ENCODE measurements at regions not wholly inside any gene's neighbourhood (a gene's known extent, or its start where the extent isn't known, plus 50 kb on each side); places are given as distances from the start of the nearest gene placed in this dataset.

- no peak overlapping the region for H3K27ac ChIP-seq (ENCODE audit: low read depth in 2 of 2, low read length in 2 of 2)
- no peak for TF ChIP-seq CTCF (IDR thresholded peaks at IDR 0.05; ENCODE audit: borderline replicate concordance, extremely low read depth, insufficient read depth)
- FAIRE-seq (no peak), DNase-seq (peak in 1 of 5 donors; percentile 22)
- no peak overlapping the region for H3K4me3 ChIP-seq (ENCODE audit: low read length in 3 of 3)
- intact Hi-C loops (cut with DNase I), result no loop called here
- no peaks in the 10 kb centered on the region for H3K9me3 ChIP-seq (ENCODE audit: control insufficient read depth in 2 of 3, insufficient read depth in 1 of 3, low read length in 3 of 3)
- H3K9ac ChIP-seq (ENCODE audit: low read length in 3 of 3), result no peak overlapping the region
- H3K4me1 ChIP-seq (ENCODE audit: control insufficient read depth in 2 of 3, insufficient read depth in 2 of 3, low read depth in 1 of 3, low read length in 3 of 3), result no peaks in the 10 kb centered on the region
- no peaks in the 10 kb centered on the region for H3K36me3 ChIP-seq (ENCODE audit: control insufficient read depth in 2 of 3, insufficient read depth in 3 of 3, low read length in 3 of 3)
- H3K27me3 ChIP-seq (ENCODE audit: control insufficient read depth, insufficient read depth, low read length), result no peaks in the 10 kb centered on the region
Measured at GRCh38 chr9:12391839-12392509, 301.2 kb upstream of the TYRP1 start.

GRCh38 chr9:12394105-12394504 is 299.1 kb upstream of the TYRP1 start:
- intact Hi-C loops (cut with DNase I), result no loop called here
- H3K27me3 ChIP-seq (ENCODE audit: control insufficient read depth, insufficient read depth, low read length), result no peaks in the 10 kb centered on the region
- no peak for TF ChIP-seq CTCF (IDR thresholded peaks at IDR 0.05; ENCODE audit: borderline replicate concordance, extremely low read depth, insufficient read depth)
- no peak overlapping the region for H3K4me3 ChIP-seq (ENCODE audit: low read length in 3 of 3)
- H3K36me3 ChIP-seq (ENCODE audit: control insufficient read depth in 2 of 3, insufficient read depth in 3 of 3, low read length in 3 of 3), result no peaks in the 10 kb centered on the region
- no peak overlapping the region for H3K27ac ChIP-seq (ENCODE audit: low read depth in 2 of 2, low read length in 2 of 2)
- no peaks in the 10 kb centered on the region for H3K9me3 ChIP-seq (ENCODE audit: control insufficient read depth in 2 of 3, insufficient read depth in 1 of 3, low read length in 3 of 3)
- FAIRE-seq, result no peak
- DNase-seq, result no peak
- H3K4me1 ChIP-seq (ENCODE audit: control insufficient read depth in 2 of 3, insufficient read depth in 2 of 3, low read depth in 1 of 3, low read length in 3 of 3), result no peaks in the 10 kb centered on the region
- H3K9ac ChIP-seq (ENCODE audit: low read length in 3 of 3), result no peak overlapping the region

- H3K9me3 ChIP-seq (ENCODE audit: control insufficient read depth in 2 of 3, insufficient read depth in 1 of 3, low read length in 3 of 3), result no peaks in the 10 kb centered on the region
- FAIRE-seq (no peak), DNase-seq (no peak)
- no peak overlapping the region for H3K9ac ChIP-seq (ENCODE audit: low read length in 3 of 3)
- intact Hi-C loops (cut with DNase I), result no loop called here
- no peaks in the 10 kb centered on the region for H3K27me3 ChIP-seq (ENCODE audit: control insufficient read depth, insufficient read depth, low read length)
- TF ChIP-seq CTCF (IDR thresholded peaks at IDR 0.05; ENCODE audit: borderline replicate concordance, extremely low read depth, insufficient read depth), result no peak
- no peak overlapping the region for H3K27ac ChIP-seq (ENCODE audit: low read depth in 2 of 2, low read length in 2 of 2)
- no peaks in the 10 kb centered on the region for H3K36me3 ChIP-seq (ENCODE audit: control insufficient read depth in 2 of 3, insufficient read depth in 3 of 3, low read length in 3 of 3)
- H3K4me1 ChIP-seq (ENCODE audit: control insufficient read depth in 2 of 3, insufficient read depth in 2 of 3, low read depth in 1 of 3, low read length in 3 of 3), result no peaks in the 10 kb centered on the region
- no peak overlapping the region for H3K4me3 ChIP-seq (ENCODE audit: low read length in 3 of 3)
Measured at GRCh38 chr9:12403721-12404120, 289.5 kb upstream of the TYRP1 start.

GRCh38 chr9:12413986-12414385 is 279.2 kb upstream of the TYRP1 start:
- Histone ChIP-seq H3K27me3 (ENCODE audit: control insufficient read depth, insufficient read depth, low read length) (no peaks in the 10 kb centered on the region), H3K36me3 (ENCODE audit: control insufficient read depth in 2 of 3, insufficient read depth in 3 of 3, low read length in 3 of 3) (no peaks in the 10 kb centered on the region), H3K9me3 (ENCODE audit: control insufficient read depth in 2 of 3, insufficient read depth in 1 of 3, low read length in 3 of 3) (no peaks in the 10 kb centered on the region), H3K27ac (ENCODE audit: low read depth in 2 of 2, low read length in 2 of 2) (no peak overlapping the region), H3K4me3 (ENCODE audit: low read length in 3 of 3) (no peak overlapping the region), H3K9ac (ENCODE audit: low read length in 3 of 3) (no peak overlapping the region), H3K4me1 (ENCODE audit: control insufficient read depth in 2 of 3, insufficient read depth in 2 of 3, low read depth in 1 of 3, low read length in 3 of 3) (no peaks in the 10 kb centered on the region)
- intact Hi-C loops (cut with DNase I), result no loop called here
- DNase-seq, result peak in 2 of 5 donors; percentile 57
- TF ChIP-seq CTCF (IDR thresholded peaks at IDR 0.05; ENCODE audit: borderline replicate concordance, extremely low read depth, insufficient read depth), result no peak
- FAIRE-seq, result no peak

All from kidney (tissue), 13 donors.